GM21447 (cell line): ENCODE measurements at regions not wholly inside any gene's neighbourhood (a gene's known extent, or its start where the extent isn't known, plus 50 kb on each side); places are given as distances from the start of the nearest gene placed in this dataset.
"Not testable (repeated sequence)": the region's sequence is repeated elsewhere in the genome, so short reads cannot be mapped to it uniquely, and the experiment has no call there.

Experiments
- ATAC-seq: cut with Tn5 transposase; IDR thresholded peaks from one replicate; pipeline ENCODE4 v1.9.1; 2021; ENCODE audit not compliant: unreplicated experiment

- ATAC-seq, result no peak
Observed at GRCh38 chr5:142542078-142542477, 143.8 kb downstream of the FGF1 start.

DNA sequence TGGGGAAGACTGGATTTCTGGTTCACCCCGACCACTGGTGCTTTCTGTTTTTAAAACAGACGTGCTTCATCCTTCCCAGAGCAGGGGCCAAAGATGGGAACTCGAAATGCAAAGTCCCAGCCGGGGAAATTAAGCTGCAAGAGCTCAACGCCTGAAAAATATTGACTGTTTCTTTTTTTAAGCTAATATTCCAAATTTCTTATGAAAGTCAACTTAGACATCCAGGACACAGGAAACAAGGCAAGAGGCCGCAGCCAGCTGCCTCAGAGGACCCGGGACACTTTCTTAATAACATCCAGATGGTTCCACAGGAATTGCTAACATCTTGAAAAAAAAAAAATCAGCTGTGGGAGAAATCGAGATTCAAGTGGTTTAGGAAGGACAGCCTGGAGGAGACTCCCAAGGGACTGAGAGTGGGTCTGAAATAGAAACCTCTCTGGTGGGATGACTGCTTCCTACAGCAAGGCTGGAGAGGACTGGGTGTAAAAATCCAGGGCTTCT lies 144.9 kb downstream of the FGF1 start:
- no peak for ATAC-seq

- ATAC-seq, result no peak
Observed at GRCh38 chr5:142539154-142539740, 146.6 kb downstream of the FGF1 start.

- no peak for ATAC-seq
Observed at GRCh38 chr5:142537938-142538337, 148.0 kb downstream of the FGF1 start.

DNA sequence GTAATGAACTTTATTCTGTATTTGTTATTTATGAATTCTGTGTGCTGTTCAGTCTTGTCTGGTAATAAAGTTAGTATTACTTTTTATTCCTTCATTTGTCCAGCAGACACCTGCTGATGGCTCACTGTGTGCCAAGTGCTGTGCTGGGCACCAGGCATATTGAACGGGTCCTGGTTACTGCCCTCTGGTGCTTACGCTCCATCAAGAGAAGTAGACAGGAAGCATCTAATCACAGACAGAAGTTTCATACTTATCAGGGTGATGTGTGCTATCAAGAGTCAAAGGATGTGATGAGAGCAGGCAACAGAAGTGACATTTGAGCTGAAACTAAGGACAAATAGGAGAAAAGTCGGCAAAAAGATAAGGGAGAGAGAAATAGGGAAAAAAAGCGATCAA lies 153.1 kb downstream of the FGF1 start:
- no peak for ATAC-seq

GRCh38 chr5:142531977-142532780 lies 153.7 kb downstream of the FGF1 start:
- no peak for ATAC-seq

DNA sequence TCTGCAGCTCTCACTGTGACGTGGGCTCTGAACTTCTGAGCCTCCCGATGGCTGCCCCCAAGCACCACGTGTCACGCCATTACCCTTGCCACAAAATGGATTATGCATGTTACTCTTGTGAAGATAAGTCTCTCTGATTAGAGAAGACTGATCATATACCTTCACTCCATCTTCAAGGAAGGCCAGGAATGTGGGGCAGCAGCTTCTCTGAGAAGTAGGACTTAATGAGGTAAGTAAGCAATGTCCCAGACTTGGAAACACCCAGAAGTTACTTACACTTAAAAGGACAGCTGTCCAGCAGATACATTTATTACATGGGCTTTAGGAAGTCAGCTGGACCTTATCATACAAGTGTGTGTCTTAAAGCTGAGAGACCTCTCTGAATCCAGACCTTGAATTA lies 155.0 kb downstream of the FGF1 start:
- ATAC-seq, result no peak

GRCh38 chr5:142529626-142530278 lies 156.1 kb downstream of the FGF1 start:
- no peak for ATAC-seq

GRCh38 chr5:142527664-142528295 lies 158.1 kb downstream of the FGF1 start:
- no peak for ATAC-seq

- no peak for ATAC-seq
Observed at GRCh38 chr5:142527234-142527633, 158.7 kb downstream of the FGF1 start.

GRCh38 chr5:142522983-142523382 lies 162.9 kb downstream of the FGF1 start:
- no peak for ATAC-seq

- ATAC-seq, result no peak
Observed at GRCh38 chr5:142521706-142522105, 164.2 kb downstream of the FGF1 start.

DNA sequence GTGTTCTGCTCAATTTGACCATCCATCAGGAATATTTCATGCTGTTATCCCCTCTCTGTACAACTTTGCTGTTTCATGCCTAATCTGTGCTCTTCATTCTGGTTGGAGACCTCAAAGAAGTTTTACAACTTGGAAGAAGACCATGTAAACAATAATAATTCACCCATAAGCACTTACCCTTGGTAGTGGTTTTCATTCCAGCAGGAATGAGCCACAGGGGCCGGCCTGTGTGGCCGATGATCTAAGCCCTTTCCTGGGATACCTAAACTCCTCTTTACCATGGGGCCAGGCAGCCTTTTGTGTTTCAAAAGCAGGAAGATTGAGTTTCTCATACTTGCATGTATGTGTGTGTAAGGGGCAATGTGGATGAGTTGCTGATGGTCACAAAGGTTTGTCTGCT lies 165.0 kb downstream of the FGF1 start:
- ATAC-seq, result no peak

DNA sequence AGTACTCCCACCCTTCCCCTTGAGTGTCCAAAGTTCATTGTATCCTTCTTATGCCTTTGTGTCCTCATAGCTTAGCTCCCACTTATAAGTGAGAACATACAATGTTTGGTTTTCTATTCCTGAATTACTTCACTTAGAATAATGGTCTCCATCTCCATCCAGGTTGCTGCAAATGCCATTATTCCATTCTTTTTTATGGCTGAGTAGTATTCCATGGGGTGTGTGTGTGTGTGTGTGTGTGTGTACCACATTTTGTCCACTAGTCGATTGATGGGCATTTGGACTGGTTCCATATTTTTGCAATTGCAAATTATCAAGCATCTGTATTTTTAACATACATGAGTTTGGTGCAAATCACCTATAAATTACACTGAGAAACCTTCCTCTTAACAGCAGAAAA lies 166.0 kb downstream of the FGF1 start:
- ATAC-seq, result not testable (repeated sequence)

DNA sequence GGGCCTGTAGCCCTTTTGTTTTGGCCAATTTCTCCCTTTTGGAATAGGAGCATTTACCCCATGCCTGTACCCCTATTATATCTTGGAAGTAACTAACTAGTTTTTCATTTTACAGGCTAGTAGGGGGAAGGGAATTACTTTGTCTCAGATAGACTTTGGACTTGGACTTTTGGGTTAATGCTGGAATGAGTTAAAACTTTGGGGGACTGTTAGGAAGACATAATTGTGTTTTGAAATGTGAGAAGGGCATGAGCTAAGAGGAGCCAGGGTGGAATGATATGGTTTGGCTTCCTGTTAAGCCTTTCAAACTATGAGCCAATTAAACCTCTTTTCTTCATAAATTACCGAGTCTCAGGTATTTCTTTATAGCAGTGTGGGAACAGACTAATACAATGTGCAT lies 168.1 kb downstream of the FGF1 start:
- no peak for ATAC-seq

- no peak for ATAC-seq
Observed at GRCh38 chr5:142516732-142517131, 169.2 kb downstream of the FGF1 start.

DNA sequence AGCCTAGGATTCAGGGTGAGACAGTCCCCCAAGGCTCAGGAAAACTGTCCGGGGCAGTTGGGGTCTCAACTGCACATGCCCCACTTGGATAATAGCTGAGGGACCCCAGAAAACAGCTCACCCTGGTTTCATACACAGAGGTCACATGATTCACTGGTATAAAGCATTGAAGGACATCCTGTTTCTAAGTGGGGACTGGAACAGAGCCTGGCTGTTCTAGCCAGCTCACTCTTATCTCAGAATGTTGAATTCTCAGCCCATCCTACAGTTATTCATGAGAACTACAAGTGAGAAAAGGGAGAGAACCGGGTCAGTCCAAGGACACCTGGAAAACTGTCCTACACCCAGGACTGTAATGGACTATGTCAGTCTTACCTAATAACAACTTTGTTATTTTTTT lies 170.9 kb downstream of the FGF1 start:
- no peak for ATAC-seq

GRCh38 chr5:142514196-142514595 lies 171.7 kb downstream of the FGF1 start:
- no peak for ATAC-seq

DNA sequence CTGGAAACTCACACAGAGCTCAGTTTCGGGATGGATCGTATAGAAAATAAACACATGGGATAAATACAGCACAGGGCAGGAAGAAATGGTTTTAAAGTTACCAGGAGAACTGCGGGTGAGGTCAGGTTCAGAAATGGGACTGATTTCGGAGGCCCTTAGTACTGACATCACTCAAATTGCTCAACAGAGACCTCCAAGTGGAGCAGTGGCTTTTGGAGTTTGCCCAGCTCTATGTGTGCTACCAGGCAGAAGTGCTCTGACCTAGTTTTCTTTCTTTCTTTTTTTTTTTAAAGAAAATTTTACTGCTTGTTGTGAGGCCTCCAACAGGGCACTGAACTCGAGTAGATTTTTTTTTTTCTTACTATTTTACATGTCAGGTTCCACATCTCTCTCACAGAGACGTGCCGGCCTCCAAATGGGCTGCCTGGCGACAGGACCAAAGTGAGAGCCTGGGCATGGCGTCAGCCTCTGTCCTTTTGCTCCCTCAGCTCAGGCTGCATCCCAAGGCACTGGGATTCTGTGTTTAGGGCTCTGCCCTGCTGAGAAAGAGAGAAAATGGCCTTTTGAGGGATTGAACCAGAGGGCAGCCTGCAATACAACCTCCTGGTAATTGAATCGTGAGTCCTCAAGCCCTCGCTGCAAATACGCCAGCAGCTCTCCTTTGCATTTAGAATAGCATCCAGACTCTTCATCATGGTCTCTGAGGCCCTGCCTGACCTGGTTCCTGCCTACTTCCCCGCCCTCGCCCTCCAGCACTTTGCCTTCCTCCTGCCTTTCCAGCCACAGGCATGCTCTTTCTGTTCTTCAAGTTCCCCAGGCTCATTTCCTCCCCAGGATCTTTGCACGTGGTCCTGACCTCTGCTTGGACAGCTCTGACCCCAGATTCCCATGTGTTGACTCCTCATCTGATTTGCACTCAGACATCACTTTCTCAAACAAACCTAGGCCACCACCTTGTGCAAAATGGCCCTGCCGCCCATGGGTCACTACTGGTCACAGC lies 173.5 kb downstream of the FGF1 start:
- ATAC-seq, result no peak

- ATAC-seq, result no peak
Observed at GRCh38 chr5:142511358-142511757, 174.5 kb downstream of the FGF1 start.
